ENCODE measurements at regions not wholly inside any gene's neighbourhood (a gene's known extent, or its start where the extent isn't known, plus 50 kb on each side); places are given as distances from the start of the nearest gene placed in this dataset.

DNA sequence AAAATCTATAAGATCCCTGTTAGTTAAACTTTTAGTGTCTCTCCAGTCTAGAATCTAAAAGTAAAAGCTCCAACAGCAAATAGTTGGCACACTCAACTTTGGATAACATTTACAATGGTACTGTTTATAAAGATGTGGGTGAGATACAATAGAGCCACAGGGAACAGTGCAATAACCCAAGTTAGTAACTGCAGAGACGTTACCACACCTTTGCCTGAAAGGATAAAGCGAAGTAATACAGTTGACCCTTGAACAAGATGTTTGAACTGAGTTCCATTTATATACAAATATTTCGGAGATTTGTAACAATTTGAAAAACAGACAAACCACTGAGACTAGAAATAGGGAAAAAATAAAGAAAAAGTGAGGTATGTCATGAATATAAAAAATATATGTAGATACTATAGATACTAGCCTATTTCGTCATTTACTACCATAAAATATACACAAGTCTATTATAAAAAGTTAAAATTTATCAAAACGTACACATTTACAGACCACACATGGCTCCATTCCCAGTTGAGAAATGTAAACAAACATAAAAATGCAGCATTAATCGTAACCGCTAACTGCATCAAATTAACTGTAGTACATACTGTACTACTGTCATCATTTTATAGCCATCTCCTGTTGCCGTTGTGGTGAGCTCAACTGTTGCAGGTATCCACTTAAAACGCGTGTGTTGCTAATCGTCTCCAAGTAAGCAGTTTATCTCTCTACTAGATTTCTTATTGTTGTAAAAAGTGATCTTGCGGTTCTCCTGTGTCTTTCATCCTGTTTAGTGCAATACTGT, 56.5 kb upstream of the HIF1A start:
- Histone ChIP-seq H3K4me3 (ENCODE audit: low read depth, low read length) (no peak overlapping the region), H3K9me3 (ENCODE audit: control insufficient read depth, insufficient read depth, low read depth, low read length) (no peaks in the 10 kb centered on the region), H3K27ac (ENCODE audit: extremely low read depth, low read depth, low read length) (no peak overlapping the region), H3K4me1 (ENCODE audit: control insufficient read depth, insufficient read depth, low read length) (no peaks in the 10 kb centered on the region), H3K36me3 (ENCODE audit: control insufficient read depth in 2 of 2, insufficient read depth in 1 of 2, low read length in 2 of 2) (no peaks in the 10 kb centered on the region)
- POLR2A ChIA-PET, result no interaction called here
- CTCF ChIA-PET, result no interaction called here
- TF ChIP-seq ZNF366 (tag by site-specific recombination; conservative IDR thresholded peaks at IDR 0.05) (peak; percentile 65; the same call in 1 of the 2 replicates), ZNF324 (tag by site-specific recombination; IDR thresholded peaks at IDR 0.05) (no peak), ZBTB8A (tag by site-specific recombination; IDR thresholded peaks at IDR 0.05) (peak; percentile 26; the same call in 1 of the 2 replicates), ZEB2 (tag by site-specific recombination; IDR thresholded peaks at IDR 0.05) (0 out of 2 replicates have a peak, but pooled peaks have one; percentile 24), OSR2 (tag by site-specific recombination; IDR thresholded peaks at IDR 0.05) (peak; percentile 93), ZNF266 (tag by site-specific recombination; IDR thresholded peaks at IDR 0.05; ENCODE audit: low read depth) (no peak), ZNF521 (tag by site-specific recombination; IDR thresholded peaks at IDR 0.05) (no peak), OVOL3 (tag by site-specific recombination; IDR thresholded peaks at IDR 0.05) (peak; percentile 73; the same call in 1 of the 2 replicates), SCRT1 (tag by site-specific recombination; IDR thresholded peaks at IDR 0.05; ENCODE audit: borderline replicate concordance) (peak; percentile 97), ZNF843 (tag by site-specific recombination; IDR thresholded peaks at IDR 0.05) (peak; percentile 78), SP7 (tag by site-specific recombination; IDR thresholded peaks at IDR 0.05) (0 out of 2 replicates have a peak, but pooled peaks have one; percentile 24), FEZF1 (tag by site-specific recombination; IDR thresholded peaks at IDR 0.05) (peak; percentile 37; the same call in 1 of the 2 replicates), SCRT2 (tag by site-specific recombination; IDR thresholded peaks at IDR 0.05) (peak; percentile 99), ZBTB17 (tag by site-specific recombination; IDR thresholded peaks at IDR 0.05) (0 out of 2 replicates have a peak, but pooled peaks have one; percentile 21), BCL11A (tag by site-specific recombination; IDR thresholded peaks at IDR 0.05; ENCODE audit: low read depth) (peak; percentile 48; the same call in 1 of the 2 replicates), GLI2 (tag by site-specific recombination; IDR thresholded peaks at IDR 0.05; ENCODE audit: borderline replicate concordance, low read depth) (0 out of 2 replicates have a peak, but pooled peaks have one; percentile 1), ZNF610 (tag by site-specific recombination; IDR thresholded peaks at IDR 0.05; ENCODE audit: borderline replicate concordance) (0 out of 2 replicates have a peak, but pooled peaks have one; percentile 19), ZNF10 (tag by site-specific recombination; IDR thresholded peaks at IDR 0.05) (peak; percentile 72; the same call in 1 of the 2 replicates)
- TF ChIP-seq, protein P1, sequence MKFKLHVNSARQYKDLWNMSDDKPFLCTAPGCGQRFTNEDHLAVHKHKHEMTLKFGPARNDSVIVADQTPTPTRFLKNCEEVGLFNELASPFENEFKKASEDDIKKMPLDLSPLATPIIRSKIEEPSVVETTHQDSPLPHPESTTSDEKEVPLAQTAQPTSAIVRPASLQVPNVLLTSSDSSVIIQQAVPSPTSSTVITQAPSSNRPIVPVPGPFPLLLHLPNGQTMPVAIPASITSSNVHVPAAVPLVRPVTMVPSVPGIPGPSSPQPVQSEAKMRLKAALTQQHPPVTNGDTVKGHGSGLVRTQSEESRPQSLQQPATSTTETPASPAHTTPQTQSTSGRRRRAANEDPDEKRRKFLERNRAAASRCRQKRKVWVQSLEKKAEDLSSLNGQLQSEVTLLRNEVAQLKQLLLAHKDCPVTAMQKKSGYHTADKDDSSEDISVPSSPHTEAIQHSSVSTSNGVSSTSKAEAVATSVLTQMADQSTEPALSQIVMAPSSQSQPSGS (tag by site-specific recombination; IDR thresholded peaks at IDR 0.05; ENCODE audit: low read depth), result peak; percentile 75; the same call in 1 of the 2 replicates
- TF ChIP-seq, protein P2, sequence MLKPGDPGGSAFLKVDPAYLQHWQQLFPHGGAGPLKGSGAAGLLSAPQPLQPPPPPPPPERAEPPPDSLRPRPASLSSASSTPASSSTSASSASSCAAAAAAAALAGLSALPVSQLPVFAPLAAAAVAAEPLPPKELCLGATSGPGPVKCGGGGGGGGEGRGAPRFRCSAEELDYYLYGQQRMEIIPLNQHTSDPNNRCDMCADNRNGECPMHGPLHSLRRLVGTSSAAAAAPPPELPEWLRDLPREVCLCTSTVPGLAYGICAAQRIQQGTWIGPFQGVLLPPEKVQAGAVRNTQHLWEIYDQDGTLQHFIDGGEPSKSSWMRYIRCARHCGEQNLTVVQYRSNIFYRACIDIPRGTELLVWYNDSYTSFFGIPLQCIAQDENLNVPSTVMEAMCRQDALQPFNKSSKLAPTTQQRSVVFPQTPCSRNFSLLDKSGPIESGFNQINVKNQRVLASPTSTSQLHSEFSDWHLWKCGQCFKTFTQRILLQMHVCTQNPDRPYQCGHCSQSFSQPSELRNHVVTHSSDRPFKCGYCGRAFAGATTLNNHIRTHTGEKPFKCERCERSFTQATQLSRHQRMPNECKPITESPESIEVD (tag by site-specific recombination; IDR thresholded peaks at IDR 0.05), result peak; percentile 91
- TF ChIP-seq, protein P3, sequence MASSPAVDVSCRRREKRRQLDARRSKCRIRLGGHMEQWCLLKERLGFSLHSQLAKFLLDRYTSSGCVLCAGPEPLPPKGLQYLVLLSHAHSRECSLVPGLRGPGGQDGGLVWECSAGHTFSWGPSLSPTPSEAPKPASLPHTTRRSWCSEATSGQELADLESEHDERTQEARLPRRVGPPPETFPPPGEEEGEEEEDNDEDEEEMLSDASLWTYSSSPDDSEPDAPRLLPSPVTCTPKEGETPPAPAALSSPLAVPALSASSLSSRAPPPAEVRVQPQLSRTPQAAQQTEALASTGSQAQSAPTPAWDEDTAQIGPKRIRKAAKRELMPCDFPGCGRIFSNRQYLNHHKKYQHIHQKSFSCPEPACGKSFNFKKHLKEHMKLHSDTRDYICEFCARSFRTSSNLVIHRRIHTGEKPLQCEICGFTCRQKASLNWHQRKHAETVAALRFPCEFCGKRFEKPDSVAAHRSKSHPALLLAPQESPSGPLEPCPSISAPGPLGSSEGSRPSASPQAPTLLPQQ (tag by site-specific recombination; IDR thresholded peaks at IDR 0.05), result peak; percentile 47; the same call in 1 of the 2 replicates
- TF ChIP-seq, protein P4, sequence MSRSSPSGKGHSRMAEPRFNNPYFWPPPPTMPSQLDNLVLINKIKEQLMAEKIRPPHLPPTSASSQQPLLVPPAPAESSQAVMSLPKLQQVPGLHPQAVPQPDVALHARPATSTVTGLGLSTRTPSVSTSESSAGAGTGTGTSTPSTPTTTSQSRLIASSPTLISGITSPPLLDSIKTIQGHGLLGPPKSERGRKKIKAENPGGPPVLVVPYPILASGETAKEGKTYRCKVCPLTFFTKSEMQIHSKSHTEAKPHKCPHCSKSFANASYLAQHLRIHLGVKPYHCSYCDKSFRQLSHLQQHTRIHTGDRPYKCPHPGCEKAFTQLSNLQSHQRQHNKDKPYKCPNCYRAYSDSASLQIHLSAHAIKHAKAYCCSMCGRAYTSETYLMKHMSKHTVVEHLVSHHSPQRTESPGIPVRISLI (tag by site-specific recombination; IDR thresholded peaks at IDR 0.05), result no peak
- TF ChIP-seq, protein P5, sequence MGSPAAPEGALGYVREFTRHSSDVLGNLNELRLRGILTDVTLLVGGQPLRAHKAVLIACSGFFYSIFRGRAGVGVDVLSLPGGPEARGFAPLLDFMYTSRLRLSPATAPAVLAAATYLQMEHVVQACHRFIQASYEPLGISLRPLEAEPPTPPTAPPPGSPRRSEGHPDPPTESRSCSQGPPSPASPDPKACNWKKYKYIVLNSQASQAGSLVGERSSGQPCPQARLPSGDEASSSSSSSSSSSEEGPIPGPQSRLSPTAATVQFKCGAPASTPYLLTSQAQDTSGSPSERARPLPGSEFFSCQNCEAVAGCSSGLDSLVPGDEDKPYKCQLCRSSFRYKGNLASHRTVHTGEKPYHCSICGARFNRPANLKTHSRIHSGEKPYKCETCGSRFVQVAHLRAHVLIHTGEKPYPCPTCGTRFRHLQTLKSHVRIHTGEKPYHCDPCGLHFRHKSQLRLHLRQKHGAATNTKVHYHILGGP (tag by site-specific recombination; IDR thresholded peaks at IDR 0.05), result no peak
- TF ChIP-seq, protein P6, sequence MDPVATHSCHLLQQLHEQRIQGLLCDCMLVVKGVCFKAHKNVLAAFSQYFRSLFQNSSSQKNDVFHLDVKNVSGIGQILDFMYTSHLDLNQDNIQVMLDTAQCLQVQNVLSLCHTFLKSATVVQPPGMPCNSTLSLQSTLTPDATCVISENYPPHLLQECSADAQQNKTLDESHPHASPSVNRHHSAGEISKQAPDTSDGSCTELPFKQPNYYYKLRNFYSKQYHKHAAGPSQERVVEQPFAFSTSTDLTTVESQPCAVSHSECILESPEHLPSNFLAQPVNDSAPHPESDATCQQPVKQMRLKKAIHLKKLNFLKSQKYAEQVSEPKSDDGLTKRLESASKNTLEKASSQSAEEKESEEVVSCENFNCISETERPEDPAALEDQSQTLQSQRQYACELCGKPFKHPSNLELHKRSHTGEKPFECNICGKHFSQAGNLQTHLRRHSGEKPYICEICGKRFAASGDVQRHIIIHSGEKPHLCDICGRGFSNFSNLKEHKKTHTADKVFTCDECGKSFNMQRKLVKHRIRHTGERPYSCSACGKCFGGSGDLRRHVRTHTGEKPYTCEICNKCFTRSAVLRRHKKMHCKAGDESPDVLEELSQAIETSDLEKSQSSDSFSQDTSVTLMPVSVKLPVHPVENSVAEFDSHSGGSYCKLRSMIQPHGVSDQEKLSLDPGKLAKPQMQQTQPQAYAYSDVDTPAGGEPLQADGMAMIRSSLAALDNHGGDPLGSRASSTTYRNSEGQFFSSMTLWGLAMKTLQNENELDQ (tag by site-specific recombination; IDR thresholded peaks at IDR 0.05; ENCODE audit: low read depth), result no peak
- TF ChIP-seq, protein P7, sequence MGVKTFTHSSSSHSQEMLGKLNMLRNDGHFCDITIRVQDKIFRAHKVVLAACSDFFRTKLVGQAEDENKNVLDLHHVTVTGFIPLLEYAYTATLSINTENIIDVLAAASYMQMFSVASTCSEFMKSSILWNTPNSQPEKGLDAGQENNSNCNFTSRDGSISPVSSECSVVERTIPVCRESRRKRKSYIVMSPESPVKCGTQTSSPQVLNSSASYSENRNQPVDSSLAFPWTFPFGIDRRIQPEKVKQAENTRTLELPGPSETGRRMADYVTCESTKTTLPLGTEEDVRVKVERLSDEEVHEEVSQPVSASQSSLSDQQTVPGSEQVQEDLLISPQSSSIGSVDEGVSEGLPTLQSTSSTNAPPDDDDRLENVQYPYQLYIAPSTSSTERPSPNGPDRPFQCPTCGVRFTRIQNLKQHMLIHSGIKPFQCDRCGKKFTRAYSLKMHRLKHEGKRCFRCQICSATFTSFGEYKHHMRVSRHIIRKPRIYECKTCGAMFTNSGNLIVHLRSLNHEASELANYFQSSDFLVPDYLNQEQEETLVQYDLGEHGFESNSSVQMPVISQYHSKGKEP (tag by site-specific recombination; IDR thresholded peaks at IDR 0.05), result peak; percentile 93

Measured in HEK293 (cell line).